H9 (cell line): ENCODE measurements at regions not wholly inside any gene's neighbourhood (a gene's known extent, or its start where the extent isn't known, plus 50 kb on each side); places are given as distances from the start of the nearest gene placed in this dataset.

Experiments
- DNase-seq: peaks from one replicate; pipeline ENCODE4 v3.0.0-alpha.2; 2017
- H2AFZ ChIP-seq: one replicate; pipeline ENCODE4 v1.6.1; 2013; ENCODE audit warnings: mild to moderate bottlenecking, low read length, control low read depth, moderate library complexity
- H2AK5ac ChIP-seq: 2 replicates; pipeline ENCODE4 v1.6.1; 2013; ENCODE audit warnings: low read length, control low read depth, mixed read lengths; ENCODE audit not compliant: insufficient read length
- H2BK120ac ChIP-seq: one replicate; pipeline ENCODE4 v1.6.1; 2013; ENCODE audit warnings: low read depth, mild to moderate bottlenecking, low read length, control low read depth, inconsistent platforms; ENCODE audit not compliant: poor library complexity, severe bottlenecking
- H2BK12ac ChIP-seq: 2 replicates; pipeline ENCODE4 v1.6.1; 2013; ENCODE audit warnings: low read length, control low read depth, mixed read lengths, low read depth; ENCODE audit not compliant: insufficient read length
- H2BK15ac ChIP-seq: 2 replicates; pipeline ENCODE4 v1.6.1; 2013; ENCODE audit warnings: low read depth, low read length, control low read depth
- H2BK20ac ChIP-seq: one replicate; pipeline ENCODE4 v1.6.1; 2013; ENCODE audit warnings: low read depth, mild to moderate bottlenecking, low read length, control low read depth, inconsistent platforms; ENCODE audit not compliant: poor library complexity, severe bottlenecking
- H2BK5ac ChIP-seq: 2 replicates; pipeline ENCODE4 v1.6.1; 2013; ENCODE audit warnings: low read length, control low read depth, mixed read lengths; ENCODE audit not compliant: insufficient read length
- H3K14ac ChIP-seq: 2 replicates; pipeline ENCODE4 v1.6.1; 2013; ENCODE audit warnings: low read length, control low read depth; ENCODE audit not compliant: insufficient read depth
- H3K18ac ChIP-seq: 2 replicates; pipeline ENCODE4 v1.6.1; 2013; ENCODE audit warnings: low read depth, mild to moderate bottlenecking, mixed read lengths, low read length, control low read depth; ENCODE audit not compliant: insufficient read length
- H3K23ac ChIP-seq: 2 replicates; pipeline ENCODE4 v1.6.1; 2013; ENCODE audit warnings: low read length, control low read depth, mixed read lengths, low read depth; ENCODE audit not compliant: insufficient read length
- H3K23me2 ChIP-seq: 2 replicates; pipeline ENCODE4 v1.6.1; 2013; ENCODE audit warnings: low read depth, mild to moderate bottlenecking, mixed read lengths, low read length, control low read depth; ENCODE audit not compliant: insufficient read length, poor library complexity, severe bottlenecking
- H3K27ac ChIP-seq: 2 replicates; pipeline ENCODE4 v1.5.1; 2013; ENCODE audit warnings: low read length, control low read depth, mixed read lengths, low read depth; ENCODE audit not compliant: insufficient read length
- H3K27me3 ChIP-seq: 2 replicates; pipeline ENCODE4 v1.6.1; 2013; ENCODE audit warnings: low read length, control low read depth, inconsistent platforms; ENCODE audit not compliant: insufficient read depth
- H3K4ac ChIP-seq: 2 replicates; pipeline ENCODE4 v1.6.1; 2013; ENCODE audit warnings: low read depth, mild to moderate bottlenecking, control low read depth, inconsistent platforms, low read length, moderate library complexity
- H3K4me1 ChIP-seq: 2 replicates; pipeline ENCODE4 v1.6.1; 2013; ENCODE audit warnings: low read length, control low read depth, inconsistent platforms; ENCODE audit not compliant: insufficient read depth
- H3K4me2 ChIP-seq: 2 replicates; pipeline ENCODE4 v1.6.1; 2013; ENCODE audit warnings: low read length, control low read depth, mixed read lengths; ENCODE audit not compliant: insufficient read length, insufficient read depth
- H3K56ac ChIP-seq: 2 replicates; pipeline ENCODE4 v1.6.1; 2013; ENCODE audit warnings: low read depth, mild to moderate bottlenecking, mixed read lengths, low read length, control low read depth; ENCODE audit not compliant: insufficient read length
- H3K79me1 ChIP-seq: 2 replicates; pipeline ENCODE4 v1.6.1; 2013; ENCODE audit warnings: low read depth, mild to moderate bottlenecking, moderate library complexity, low read length, control low read depth, inconsistent platforms; ENCODE audit not compliant: insufficient read depth, poor library complexity, severe bottlenecking
- H3K79me2 ChIP-seq: 2 replicates; pipeline ENCODE4 v1.6.1; 2013; ENCODE audit warnings: low read length, control low read depth, inconsistent platforms; ENCODE audit not compliant: insufficient read depth
- H3K9ac ChIP-seq: 2 replicates; pipeline ENCODE4 v1.6.1; 2013; ENCODE audit warnings: low read length, control low read depth, mixed read lengths; ENCODE audit not compliant: insufficient read length; ENCODE audit errors: extremely low read depth
- H3K9me3 ChIP-seq: one replicate; pipeline ENCODE4 v1.6.1; 2013; ENCODE audit warnings: low read depth, low read length, inconsistent platforms; ENCODE audit not compliant: control insufficient read depth
- H3T11ph ChIP-seq: one replicate; pipeline ENCODE4 v1.6.1; 2013; ENCODE audit warnings: mild to moderate bottlenecking, low read length, control low read depth, inconsistent platforms
- H4K20me1 ChIP-seq: one replicate; pipeline ENCODE4 v1.6.1; 2013; ENCODE audit not compliant: control insufficient read depth, insufficient read length, insufficient read depth
- H4K5ac ChIP-seq: 2 replicates; pipeline ENCODE4 v1.6.1; 2013; ENCODE audit warnings: low read depth, mild to moderate bottlenecking, mixed read lengths, low read length, control low read depth; ENCODE audit not compliant: insufficient read length
- H4K8ac ChIP-seq: replicated peaks from 2 replicates; pipeline ENCODE4 v1.6.1; 2013; ENCODE audit warnings: low read length, control low read depth, mixed read lengths, low read depth; ENCODE audit not compliant: insufficient read length
- H4K91ac ChIP-seq: 2 replicates; pipeline ENCODE4 v1.6.1; 2013; ENCODE audit warnings: low read depth, mild to moderate bottlenecking, moderate library complexity, mixed read lengths, low read length, control low read depth; ENCODE audit not compliant: insufficient read length
- H3K27ac Mint-ChIP-seq, 3 experiments: 2 replicates in 2 of 3; 3 replicates in 1 of 3; pipeline ENCODE4 v1.8.0; 2020 to 2021; ENCODE audit warnings: mixed read lengths in 3 of 3, mild to moderate bottlenecking in 1 of 3, moderate library complexity in 1 of 3
- H3K27me3 Mint-ChIP-seq: 2 replicates; pipeline ENCODE4 v1.8.0; 2021; ENCODE audit warnings: low read depth, mild to moderate bottlenecking, moderate library complexity, mixed read lengths
- H3K36me3 Mint-ChIP-seq, 3 experiments: 2 replicates in 2 of 3; 3 replicates in 1 of 3; pipeline ENCODE4 v1.8.0; 2020 to 2021; ENCODE audit warnings: low read depth in 3 of 3, mixed read lengths in 3 of 3; ENCODE audit not compliant: insufficient read depth in 1 of 3
- H3K4me1 Mint-ChIP-seq, 2 experiments: 2 replicates each; pipeline ENCODE4 v1.8.0; 2020; ENCODE audit warnings: mixed read lengths in 2 of 2
- H3K4me3 Mint-ChIP-seq, 2 experiments: 2 replicates in 1 of 2; 3 replicates in 1 of 2; pipeline ENCODE4 v1.8.0; 2020 to 2021; ENCODE audit warnings: mild to moderate bottlenecking in 2 of 2, mixed read lengths in 2 of 2, moderate library complexity in 1 of 2
- H3K9me3 Mint-ChIP-seq, 2 experiments: 2 replicates in 1 of 2; 3 replicates in 1 of 2; pipeline ENCODE4 v1.8.0; 2020; ENCODE audit warnings: mild to moderate bottlenecking in 2 of 2, mixed read lengths in 2 of 2, moderate library complexity in 1 of 2
- CTCF ChIP-seq: fragments of 200-600 bp; sonication (generic); conservative IDR thresholded peaks from 3 replicates; pipeline ENCODE4 v1.8.0; 2021; ENCODE audit warnings: antibody characterized with exemption, mild to moderate bottlenecking
- WGBS: extraction: QIAGEN DNeasy Blood & Tissue Kit; methylation state at CpG from one replicate; pipeline ENCODE4 v1.1.7; 2013; ENCODE audit warnings: missing lambda C conversion rate, low lambda C conversion rate, mixed read lengths; ENCODE audit not compliant: insufficient read length; ENCODE audit errors: extremely low coverage; 5-methylcytosine and 5-hydroxymethylcytosine counted together

- no peak overlapping the region for H2BK12ac ChIP-seq
- WGBS, result no CpG with 5 or more reads among the region's 5 CpGs
- DNase-seq, result no peak
Observed at GRCh38 chr21:38716942-38717341, 88.8 kb upstream of the ETS2 start.

More at GRCh38 chr21:38716942-38717341, 88.8 kb upstream of the ETS2 start:
- no peak overlapping the region for H4K5ac ChIP-seq
- H2BK5ac ChIP-seq, result no peak overlapping the region
- H2AFZ ChIP-seq, result no peak overlapping the region
- no peak overlapping the region for H4K91ac ChIP-seq
- no peak overlapping the region for H2BK20ac ChIP-seq
- no peak overlapping the region for H3K56ac ChIP-seq
- Mint-ChIP-seq H3K27ac (peak overlapping the region in 1 of 3 experiments; percentile 1; a peak in 1 of 7 replicates), H3K4me3 (no peak overlapping the region), H3K9me3 (no peaks in the 10 kb centered on the region), H3K4me1 (peaks cover 4 to 9% of the 10 kb centered on the region in 2 experiments; a peak in 3 of 4 replicates), H3K36me3 (no peaks in the 10 kb centered on the region), H3K27me3 (no peaks in the 10 kb centered on the region)
- no peak overlapping the region for H3K4me2 ChIP-seq
- no peak overlapping the region for H2BK120ac ChIP-seq
- no peak for TF ChIP-seq CTCF
- H3K18ac ChIP-seq, result no peak overlapping the region
- no peak overlapping the region for H3K14ac ChIP-seq
- H3K23ac ChIP-seq, result no peak overlapping the region
- H3K9me3 ChIP-seq, result no peaks in the 10 kb centered on the region
- no peaks in the 10 kb centered on the region for H3K27me3 ChIP-seq
- H2BK15ac ChIP-seq, result no peak overlapping the region
- no peaks in the 10 kb centered on the region for H4K20me1 ChIP-seq
- H3K9ac ChIP-seq, result no peak overlapping the region
- H3K4ac ChIP-seq, result no peak overlapping the region
- no peaks in the 10 kb centered on the region for H3K4me1 ChIP-seq
- H3K79me1 ChIP-seq, result no peaks in the 10 kb centered on the region
- no peak overlapping the region for H3K27ac ChIP-seq
- H2AK5ac ChIP-seq, result no peak overlapping the region
- no peaks in the 10 kb centered on the region for H3K23me2 ChIP-seq
- no peak overlapping the region for H4K8ac ChIP-seq
- no peaks in the 10 kb centered on the region for H3K79me2 ChIP-seq
- H3T11ph ChIP-seq, result no peak overlapping the region
